ENCODE measurements at regions not wholly inside any gene's neighbourhood (a gene's known extent, or its start where the extent isn't known, plus 50 kb on each side); places are given as distances from the start of the nearest gene placed in this dataset.

- CTCF ChIA-PET (ENCODE audit: low intra/inter-chr PET ratio, low total read pairs) = no interaction called here
- H4K20me1 ChIP-seq (ENCODE audit: insufficient read depth, low read length) = no peaks in the 10 kb centered on the region
- POLR2A ChIA-PET = no interaction called here
- in situ Hi-C loops (cut with HindIII; ENCODE audit: extremely low pct_ligation_motif_present, low pct_unique_long_range_greater_than_20kb) (no loop called here), intact Hi-C loops (cut with micrococcal nuclease; ENCODE audit: unreplicated experiment) (no loop called here)
- no peak overlapping the region for H3K9ac ChIP-seq (ENCODE audit: insufficient read depth, low read depth, low read length)
- ATAC-seq (no peak), FAIRE-seq (no peak), DNase-seq (ENCODE audit: low spot score) (no peak)
- TF ChIP-seq ZNF382 (CRISPR knock-in tag; IDR thresholded peaks at IDR 0.05; ENCODE audit: borderline replicate concordance) = no peak
- 0 out of 2 replicates have a peak, but pooled peaks have one; percentile 9 for TF ChIP-seq MAFF (IDR thresholded peaks at IDR 0.05; ENCODE audit: low read depth, low read length)
- TF ChIP-seq MAFK (conservative IDR thresholded peaks at IDR 0.05 in 1 of 2, IDR thresholded peaks at IDR 0.05 in 1 of 2; ENCODE audit: low read length in 2 of 2) = peak; percentile 46 to 73; a peak in 3 of 4 replicates
- BruUV-seq (replicated peaks) = no TSS peak
- no peaks in the 10 kb centered on the region; a peak in 2 of 5 replicates for H3K36me3 ChIP-seq (replicated peaks in 1 of 2; ENCODE audit: control insufficient read depth in 1 of 2, insufficient read depth in 2 of 2, low read length in 2 of 2)
- 100% methylated on average over 4 of the region's 8 CpGs for WGBS (ENCODE audit: low lambda C conversion rate)
- H3K4me2 ChIP-seq (ENCODE audit: low read depth, low read length) = no peak overlapping the region
- H3K27ac ChIP-seq (ENCODE audit: extremely low read length, insufficient read depth, low read length) = no peak overlapping the region
- H3K9me3 ChIP-seq (ENCODE audit: low read length) = no peaks in the 10 kb centered on the region
- H3K4me3 ChIP-seq (replicated peaks in 1 of 3; ENCODE audit: insufficient read depth in 1 of 3, low read depth in 2 of 3, low read length in 3 of 3) = no peak overlapping the region
- H3K27me3 ChIP-seq (ENCODE audit: control insufficient read depth in 1 of 2, insufficient read depth in 2 of 2, low read length in 2 of 2) = no peaks in the 10 kb centered on the region; a peak in 1 of 5 replicates
- no peak overlapping the region for H2AFZ ChIP-seq (ENCODE audit: low read length)
- no peaks in the 10 kb centered on the region for H3K79me2 ChIP-seq (ENCODE audit: insufficient read depth, low read length)
- peaks cover 14% of the 10 kb centered on the region for H3K4me1 ChIP-seq (ENCODE audit: insufficient read depth, low read length)
These were observed 126.9 kb upstream of the GRK3 start for GRCh38 chr22:25437414-25438160.

GRCh38 chr22:25447067-25447685, 117.3 kb upstream of the GRK3 start:
- H3K79me2 ChIP-seq (ENCODE audit: insufficient read depth, low read length) = peaks cover 49% of the 10 kb centered on the region
- H3K4me3 ChIP-seq (replicated peaks in 1 of 3; ENCODE audit: insufficient read depth in 1 of 3, low read depth in 2 of 3, low read length in 3 of 3) = peak overlapping the region; percentile 64 to 96 (median 91)
- H3K4me2 ChIP-seq (ENCODE audit: low read depth, low read length) = peak overlapping the region; percentile 94
- H3K4me1 ChIP-seq (ENCODE audit: insufficient read depth, low read length) = peaks cover 47% of the 10 kb centered on the region
- DNase-seq (ENCODE audit: low spot score) (peak; percentile 72), FAIRE-seq (no peak), ATAC-seq (peak; percentile 84)
- ChIA-PET CTCF (ENCODE audit: low intra/inter-chr PET ratio, low total read pairs) (interaction anchor here (0.9 to 1.7 kb wide), 3 partner anchors 64 to 326 kb away, joined by 3 to 8 read pairs (median 7); no protein-coding TSS in a partner anchor), POLR2A (interaction anchor here (0.9 to 1.4 kb wide), 3 partner anchors 27 to 46 kb away, joined by 3 to 10 read pairs (median 7); no protein-coding TSS in a partner anchor)
- in situ Hi-C loops (cut with HindIII; ENCODE audit: extremely low pct_ligation_motif_present, low pct_unique_long_range_greater_than_20kb) (no loop called here), intact Hi-C loops (cut with micrococcal nuclease; ENCODE audit: unreplicated experiment) (loop anchor here (5.0 kb wide), 1 partner anchor 85 kb away; no protein-coding TSS in a partner anchor)
- H4K20me1 ChIP-seq (ENCODE audit: insufficient read depth, low read length) = peaks cover 14% of the 10 kb centered on the region
- peaks cover 3 to 13% of the 10 kb centered on the region in 2 experiments; a peak in 4 of 5 replicates for H3K36me3 ChIP-seq (replicated peaks in 1 of 2; ENCODE audit: control insufficient read depth in 1 of 2, insufficient read depth in 2 of 2, low read length in 2 of 2)
- H2AFZ ChIP-seq (ENCODE audit: low read length) = peak overlapping the region; percentile 97
- peak overlapping the region; percentile 95 for H3K27ac ChIP-seq (ENCODE audit: extremely low read length, insufficient read depth, low read length)
- no peaks in the 10 kb centered on the region; a peak in 1 of 5 replicates for H3K27me3 ChIP-seq (ENCODE audit: control insufficient read depth in 1 of 2, insufficient read depth in 2 of 2, low read length in 2 of 2)
- 3% methylated on average over 4 of the region's 4 CpGs for WGBS (ENCODE audit: low lambda C conversion rate)
- H3K9me3 ChIP-seq (ENCODE audit: low read length) = no peaks in the 10 kb centered on the region
- peak overlapping the region; percentile 89 for H3K9ac ChIP-seq (ENCODE audit: insufficient read depth, low read depth, low read length)
- BruUV-seq (replicated peaks) = TSS peak; percentile 76
- TF ChIP-seq MXI1 (IDR thresholded peaks at IDR 0.05; ENCODE audit: borderline replicate concordance, low read depth, low read length) = peak; percentile 31; the same call in 1 of the 3 replicates
- no peak for TF ChIP-seq ZSCAN30 (CRISPR knock-in tag; IDR thresholded peaks at IDR 0.05)
- TF ChIP-seq ZBTB3 (CRISPR knock-in tag; IDR thresholded peaks at IDR 0.05; ENCODE audit: borderline replicate concordance, low read depth) = 0 out of 2 replicates have a peak, but pooled peaks have one; percentile 10
- no peak for TF ChIP-seq ZFP1 (CRISPR knock-in tag; IDR thresholded peaks at IDR 0.05)
- peak; percentile 24; the same call in 1 of the 2 replicates for TF ChIP-seq RXRB (CRISPR knock-in tag; IDR thresholded peaks at IDR 0.05; ENCODE audit: borderline replicate concordance)
- no peak for TF ChIP-seq NONO (IDR thresholded peaks at IDR 0.05)
- no peak for TF ChIP-seq NONO (CRISPR knock-in tag; conservative IDR thresholded peaks at IDR 0.05)
- no peak for TF ChIP-seq BCL6 (CRISPR knock-in tag; IDR thresholded peaks at IDR 0.05)
- peak; percentile 78; the same call in 1 of the 2 replicates for TF ChIP-seq ETV5 (CRISPR knock-in tag; IDR thresholded peaks at IDR 0.05; ENCODE audit: borderline replicate concordance)
- peak; percentile 70 for TF ChIP-seq SOX5 (CRISPR knock-in tag; IDR thresholded peaks at IDR 0.05; ENCODE audit: borderline replicate concordance)
- peak; percentile 11; the same call in 1 of the 2 replicates for TF ChIP-seq FOXP4 (CRISPR knock-in tag; IDR thresholded peaks at IDR 0.05)
- TF ChIP-seq ZNF607 (CRISPR knock-in tag; IDR thresholded peaks at IDR 0.05; ENCODE audit: borderline replicate concordance) = 0 out of 2 replicates have a peak, but pooled peaks have one; percentile 46
- TF ChIP-seq ZNF124 (CRISPR knock-in tag; IDR thresholded peaks at IDR 0.05) = 0 out of 2 replicates have a peak, but pooled peaks have one; percentile 31

Measured in HepG2 (cell line).